ENCODE measurements at regions not wholly inside any gene's neighbourhood (a gene's known extent, or its start where the extent isn't known, plus 50 kb on each side); places are given as distances from the start of the nearest gene placed in this dataset.

GRCh38 chr1:221286399-221286798, 407.2 kb downstream of the HLX start:
- no peak for TF ChIP-seq CTCF (IDR thresholded peaks at IDR 0.05; ENCODE audit: low read depth, low read length)

GRCh38 chr1:221289103-221289502, 409.9 kb downstream of the HLX start:
- TF ChIP-seq CTCF (IDR thresholded peaks at IDR 0.05; ENCODE audit: low read depth, low read length) = no peak
- H3K4me3 ChIP-seq (ENCODE audit: low read depth, low read length) = no peak overlapping the region

More at GRCh38 chr1:221286399-221286798, 407.2 kb downstream of the HLX start:
- no peak overlapping the region for H3K4me3 ChIP-seq (ENCODE audit: low read depth, low read length)

GRCh38 chr1:221290669-221291068, 411.4 kb downstream of the HLX start:
- TF ChIP-seq CTCF (IDR thresholded peaks at IDR 0.05; ENCODE audit: low read depth, low read length) = no peak

GRCh38 chr1:221291113-221291512, 411.9 kb downstream of the HLX start:
- TF ChIP-seq CTCF (IDR thresholded peaks at IDR 0.05; ENCODE audit: low read depth, low read length) = no peak
- no peak overlapping the region for H3K4me3 ChIP-seq (ENCODE audit: low read depth, low read length)

More at GRCh38 chr1:221290669-221291068, 411.4 kb downstream of the HLX start:
- no peak overlapping the region for H3K4me3 ChIP-seq (ENCODE audit: low read depth, low read length)

- no peak for TF ChIP-seq CTCF (IDR thresholded peaks at IDR 0.05; ENCODE audit: low read depth, low read length)
- no peak overlapping the region for H3K4me3 ChIP-seq (ENCODE audit: low read depth, low read length)
Measured at GRCh38 chr1:221292652-221293051, 413.4 kb downstream of the HLX start.

- no peak overlapping the region for H3K4me3 ChIP-seq (ENCODE audit: low read depth, low read length)
- TF ChIP-seq CTCF (IDR thresholded peaks at IDR 0.05; ENCODE audit: low read depth, low read length) = no peak
Measured at GRCh38 chr1:221294242-221294641, 415.0 kb downstream of the HLX start.

GRCh38 chr1:221302357-221302756, 423.1 kb downstream of the HLX start:
- no peak overlapping the region for H3K4me3 ChIP-seq (ENCODE audit: low read depth, low read length)
- TF ChIP-seq CTCF (IDR thresholded peaks at IDR 0.05; ENCODE audit: low read depth, low read length) = no peak
